SU-DHL-6 (cell line): ENCODE measurements at regions not wholly inside any gene's neighbourhood (a gene's known extent, or its start where the extent isn't known, plus 50 kb on each side); places are given as distances from the start of the nearest gene placed in this dataset.

ENCODE experiments used
- CTCF ChIP-seq: fragments of 200-600 bp; sonication (generic); IDR thresholded peaks from one replicate; pipeline ENCODE4 v1.5.1; 2017; ENCODE audit warnings: antibody characterized with exemption, mild to moderate bottlenecking, low read length, moderate library complexity; ENCODE audit not compliant: insufficient read depth, poor library complexity, severe bottlenecking
- EZH2phosphoT487 ChIP-seq: fragments of 200-600 bp; sonication (generic), shearing (Covaris generic); conservative IDR thresholded peaks from 2 replicates; pipeline ENCODE4 v1.6.1; 2018; ENCODE audit warnings: mild to moderate bottlenecking, antibody characterized with exemption, low read length, moderate library complexity, mixed read lengths

GRCh38 chr5:30831605-30832004, 361.9 kb upstream of the CDH6 start:
- TF ChIP-seq CTCF (no peak), EZH2phosphoT487 (no peak)
